Liver (tissue), 8 donors: ENCODE measurements at regions not wholly inside any gene's neighbourhood (a gene's known extent, or its start where the extent isn't known, plus 50 kb on each side); places are given as distances from the start of the nearest gene placed in this dataset.

ENCODE experiments used
- DNase-seq: peaks from one replicate; pipeline ENCODE4 v3.0.0-alpha.2; 2017; ENCODE audit warnings: low spot score
- H3K27ac ChIP-seq, 2 donors: one replicate each; pipeline ENCODE4 v1.7.0; 2013; ENCODE audit warnings: inconsistent platforms in 2 of 2, low read length in 2 of 2, control low read depth in 1 of 2, low read depth in 1 of 2, mild to moderate bottlenecking in 1 of 2
- H3K27me3 ChIP-seq, 4 donors: one replicate each; pipeline versions ENCODE4 v1.6.1 to v1.7.0; 2013; ENCODE audit warnings: low read length in 3 of 4, inconsistent platforms in 1 of 4, mild to moderate bottlenecking in 1 of 4, moderate library complexity in 1 of 4; ENCODE audit not compliant: control insufficient read depth in 4 of 4, insufficient read depth in 4 of 4
- H3K36me3 ChIP-seq, 4 donors: one replicate each; pipeline versions ENCODE4 v1.6.1 to v1.7.0; 2013; ENCODE audit warnings: low read length in 3 of 4, mild to moderate bottlenecking in 3 of 4, low read depth in 1 of 4, moderate library complexity in 1 of 4; ENCODE audit not compliant: control insufficient read depth in 4 of 4, insufficient read depth in 3 of 4
- H3K4me1 ChIP-seq, 4 donors: one replicate each; pipeline versions ENCODE4 v1.6.1 to v1.7.0; 2013; ENCODE audit warnings: low read length in 3 of 4, mild to moderate bottlenecking in 3 of 4, moderate library complexity in 1 of 4; ENCODE audit not compliant: control insufficient read depth in 4 of 4, insufficient read depth in 4 of 4
- H3K4me3 ChIP-seq, 3 donors: one replicate each; pipeline versions ENCODE4 v1.6.1 to v1.7.0; 2013; ENCODE audit warnings: low read length in 3 of 3, control low read depth in 1 of 3, low read depth in 1 of 3, mild to moderate bottlenecking in 1 of 3
- H3K9ac ChIP-seq, 2 donors: one replicate each; pipeline ENCODE4 v1.7.0; 2013; ENCODE audit warnings: low read length in 2 of 2, mild to moderate bottlenecking in 2 of 2, moderate library complexity in 2 of 2, control low read depth in 1 of 2, low read depth in 1 of 2
- H3K9me3 ChIP-seq, 4 donors: one replicate each; pipeline versions ENCODE4 v1.6.1 to v1.7.0; 2013; ENCODE audit warnings: low read length in 3 of 4; ENCODE audit not compliant: control insufficient read depth in 4 of 4
- CTCF ChIP-seq: fragments of 150-350 bp; IDR thresholded peaks from 2 replicates; pipeline ENCODE4 v1.5.1; 2017; ENCODE audit warnings: improper control_type of control experiment, low read depth, low read length; ENCODE audit not compliant: missing input control
- EGR1 ChIP-seq, 2 donors: IDR thresholded peaks; 2 replicates each; pipeline ENCODE4 v1.6.1; 2016 to 2018; ENCODE audit warnings: antibody characterized with exemption in 2 of 2, low read depth in 2 of 2
- FOXA1 ChIP-seq: IDR thresholded peaks from 2 replicates; pipeline ENCODE4 v1.6.1; 2016; ENCODE audit warnings: antibody characterized with exemption
- FOXA2 ChIP-seq: IDR thresholded peaks from 2 replicates; pipeline ENCODE4 v1.6.1; 2016; ENCODE audit warnings: antibody characterized with exemption
- GABPA ChIP-seq, 2 donors: IDR thresholded peaks in 1 of 2; conservative IDR thresholded peaks in 1 of 2; 2 replicates each; pipeline ENCODE4 v1.6.1; 2016; ENCODE audit warnings: antibody characterized with exemption in 2 of 2, mild to moderate bottlenecking in 1 of 2, moderate library complexity in 1 of 2
- HNF4A ChIP-seq, 2 donors: conservative IDR thresholded peaks; 2 replicates each; pipeline ENCODE4 v1.6.1; 2016; ENCODE audit warnings: antibody characterized with exemption in 2 of 2, mild to moderate bottlenecking in 2 of 2
- HNF4G ChIP-seq: IDR thresholded peaks from 2 replicates; pipeline ENCODE4 v1.6.1; 2016; ENCODE audit warnings: antibody characterized with exemption
- JUND ChIP-seq, 2 donors: IDR thresholded peaks; 2 replicates each; pipeline ENCODE4 v1.6.1; 2016; ENCODE audit warnings: antibody characterized with exemption in 2 of 2
- MAX ChIP-seq: IDR thresholded peaks from 2 replicates; pipeline ENCODE4 v1.6.1; 2016; ENCODE audit warnings: antibody characterized with exemption
- NR2F2 ChIP-seq: IDR thresholded peaks from 2 replicates; pipeline ENCODE4 v1.6.1; 2016; ENCODE audit warnings: antibody characterized with exemption
- RAD21 ChIP-seq, 2 donors: IDR thresholded peaks; 2 replicates each; pipeline ENCODE4 v1.6.1; 2016; ENCODE audit warnings: antibody characterized with exemption in 2 of 2, mild to moderate bottlenecking in 2 of 2
- RXRA ChIP-seq, 2 donors: IDR thresholded peaks; 2 replicates each; pipeline ENCODE4 v1.6.1; 2017 to 2018; ENCODE audit warnings: antibody characterized with exemption in 2 of 2, mild to moderate bottlenecking in 1 of 2
- SP1 ChIP-seq: IDR thresholded peaks from 2 replicates; pipeline ENCODE4 v1.6.1; 2018; ENCODE audit warnings: antibody characterized with exemption, mild to moderate bottlenecking
- TAF1 ChIP-seq: conservative IDR thresholded peaks from 2 replicates; pipeline ENCODE4 v1.6.1; 2016; ENCODE audit warnings: antibody characterized with exemption, mild to moderate bottlenecking
- WGBS: extraction: QIAGEN DNeasy Blood & Tissue Kit; methylation state at CpG from one replicate; pipeline ENCODE4 v1.1.7; 2013; 5-methylcytosine and 5-hydroxymethylcytosine counted together
- TF ChIP-seq, protein P1 (sequence below): IDR thresholded peaks from 2 replicates; pipeline ENCODE4 v1.6.1; 2016; ENCODE audit warnings: antibody characterized with exemption
- TF ChIP-seq, protein P2 (sequence below): IDR thresholded peaks from 2 replicates; pipeline ENCODE4 v1.6.1; 2016; ENCODE audit warnings: antibody characterized with exemption
- TF ChIP-seq, protein P3 (sequence below): IDR thresholded peaks from 2 replicates; pipeline ENCODE4 v1.6.1; 2016; ENCODE audit warnings: antibody characterized with exemption, mild to moderate bottlenecking
- donor health status: healthy.
- donor health status: healthy.
- donor health status: healthy.
- donor health status: healthy.
- donor health status: healthy.

GRCh38 chr18:78622907-78623541 is 356.6 kb upstream of the SALL3 start:
- WGBS: 70% methylated on average over 16 of the region's 16 CpGs
- no peak for DNase-seq
- Histone ChIP-seq H3K4me3 (no peak overlapping the region), H3K27me3 (peaks cover 0 to 6% (median 0%) of the 10 kb centered on the region in 4 donors), H3K9me3 (no peaks in the 10 kb centered on the region), H3K36me3 (no peaks in the 10 kb centered on the region), H3K9ac (no peak overlapping the region), H3K27ac (no peak overlapping the region), H3K4me1 (no peaks in the 10 kb centered on the region)
- TF ChIP-seq, protein P1, sequence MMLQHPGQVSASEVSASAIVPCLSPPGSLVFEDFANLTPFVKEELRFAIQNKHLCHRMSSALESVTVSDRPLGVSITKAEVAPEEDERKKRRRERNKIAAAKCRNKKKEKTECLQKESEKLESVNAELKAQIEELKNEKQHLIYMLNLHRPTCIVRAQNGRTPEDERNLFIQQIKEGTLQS: no peak
- TF ChIP-seq, protein P2, sequence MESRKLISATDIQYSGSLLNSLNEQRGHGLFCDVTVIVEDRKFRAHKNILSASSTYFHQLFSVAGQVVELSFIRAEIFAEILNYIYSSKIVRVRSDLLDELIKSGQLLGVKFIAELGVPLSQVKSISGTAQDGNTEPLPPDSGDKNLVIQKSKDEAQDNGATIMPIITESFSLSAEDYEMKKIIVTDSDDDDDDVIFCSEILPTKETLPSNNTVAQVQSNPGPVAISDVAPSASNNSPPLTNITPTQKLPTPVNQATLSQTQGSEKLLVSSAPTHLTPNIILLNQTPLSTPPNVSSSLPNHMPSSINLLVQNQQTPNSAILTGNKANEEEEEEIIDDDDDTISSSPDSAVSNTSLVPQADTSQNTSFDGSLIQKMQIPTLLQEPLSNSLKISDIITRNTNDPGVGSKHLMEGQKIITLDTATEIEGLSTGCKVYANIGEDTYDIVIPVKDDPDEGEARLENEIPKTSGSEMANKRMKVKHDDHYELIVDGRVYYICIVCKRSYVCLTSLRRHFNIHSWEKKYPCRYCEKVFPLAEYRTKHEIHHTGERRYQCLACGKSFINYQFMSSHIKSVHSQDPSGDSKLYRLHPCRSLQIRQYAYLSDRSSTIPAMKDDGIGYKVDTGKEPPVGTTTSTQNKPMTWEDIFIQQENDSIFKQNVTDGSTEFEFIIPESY: no peak
- TF ChIP-seq EGR1 (IDR thresholded peaks at IDR 0.05; ENCODE audit: low read depth in 2 of 2) (no peak), GABPA (IDR thresholded peaks at IDR 0.05 in 1 of 2, conservative IDR thresholded peaks at IDR 0.05 in 1 of 2) (no peak), MAX (no peak), TAF1 (no peak), SP1 (no peak), RXRA (IDR thresholded peaks at IDR 0.05) (no peak), HNF4A (conservative IDR thresholded peaks at IDR 0.05) (no peak), RAD21 (IDR thresholded peaks at IDR 0.05) (no peak), FOXA2 (no peak), HNF4G (no peak)

DNA sequence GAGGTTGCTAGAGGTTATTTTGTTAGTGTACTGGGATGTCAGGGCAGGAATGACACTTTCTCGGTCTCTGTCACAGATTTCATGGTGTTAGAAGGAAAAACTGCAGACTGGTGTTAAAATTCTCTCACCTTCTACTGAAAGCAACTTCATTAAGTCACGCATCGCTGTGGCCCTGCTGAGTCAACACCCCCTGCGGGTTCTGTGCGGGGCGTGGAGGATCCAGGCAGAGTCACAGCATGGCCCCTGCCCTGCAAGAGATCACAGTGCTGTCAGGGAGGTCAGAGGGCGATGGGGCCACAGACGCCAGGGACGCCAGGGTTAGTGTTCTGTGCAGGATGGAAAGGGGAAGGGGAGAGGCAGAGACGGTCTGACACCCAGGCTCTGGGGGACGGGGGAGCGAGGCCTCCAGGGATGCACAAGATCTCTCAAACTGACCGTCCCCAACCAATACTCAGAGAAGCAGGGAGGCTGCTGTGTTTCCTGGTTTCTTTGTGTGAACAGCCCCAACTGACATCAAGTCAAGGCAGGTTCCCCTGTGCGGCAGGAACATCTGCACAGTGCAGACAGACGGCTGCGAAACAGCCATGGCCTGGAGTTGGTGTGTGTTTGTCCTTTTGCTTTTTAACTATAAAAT is 354.9 kb upstream of the SALL3 start:
- WGBS: 32% methylated on average over 16 of the region's 16 CpGs
- no peak overlapping the region for H3K4me3 ChIP-seq
- TF ChIP-seq CTCF (no peak), NR2F2 (no peak), JUND (IDR thresholded peaks at IDR 0.05) (no peak), SP1 (no peak), HNF4G (no peak), EGR1 (IDR thresholded peaks at IDR 0.05; ENCODE audit: low read depth in 2 of 2) (no peak), MAX (no peak), HNF4A (conservative IDR thresholded peaks at IDR 0.05) (no peak), RAD21 (IDR thresholded peaks at IDR 0.05) (no peak), RXRA (IDR thresholded peaks at IDR 0.05) (no peak), TAF1 (no peak), GABPA (IDR thresholded peaks at IDR 0.05 in 1 of 2, conservative IDR thresholded peaks at IDR 0.05 in 1 of 2) (no peak), FOXA1 (no peak)
- TF ChIP-seq, protein P1: no peak
- TF ChIP-seq, protein P2: no peak
- TF ChIP-seq, protein P3, sequence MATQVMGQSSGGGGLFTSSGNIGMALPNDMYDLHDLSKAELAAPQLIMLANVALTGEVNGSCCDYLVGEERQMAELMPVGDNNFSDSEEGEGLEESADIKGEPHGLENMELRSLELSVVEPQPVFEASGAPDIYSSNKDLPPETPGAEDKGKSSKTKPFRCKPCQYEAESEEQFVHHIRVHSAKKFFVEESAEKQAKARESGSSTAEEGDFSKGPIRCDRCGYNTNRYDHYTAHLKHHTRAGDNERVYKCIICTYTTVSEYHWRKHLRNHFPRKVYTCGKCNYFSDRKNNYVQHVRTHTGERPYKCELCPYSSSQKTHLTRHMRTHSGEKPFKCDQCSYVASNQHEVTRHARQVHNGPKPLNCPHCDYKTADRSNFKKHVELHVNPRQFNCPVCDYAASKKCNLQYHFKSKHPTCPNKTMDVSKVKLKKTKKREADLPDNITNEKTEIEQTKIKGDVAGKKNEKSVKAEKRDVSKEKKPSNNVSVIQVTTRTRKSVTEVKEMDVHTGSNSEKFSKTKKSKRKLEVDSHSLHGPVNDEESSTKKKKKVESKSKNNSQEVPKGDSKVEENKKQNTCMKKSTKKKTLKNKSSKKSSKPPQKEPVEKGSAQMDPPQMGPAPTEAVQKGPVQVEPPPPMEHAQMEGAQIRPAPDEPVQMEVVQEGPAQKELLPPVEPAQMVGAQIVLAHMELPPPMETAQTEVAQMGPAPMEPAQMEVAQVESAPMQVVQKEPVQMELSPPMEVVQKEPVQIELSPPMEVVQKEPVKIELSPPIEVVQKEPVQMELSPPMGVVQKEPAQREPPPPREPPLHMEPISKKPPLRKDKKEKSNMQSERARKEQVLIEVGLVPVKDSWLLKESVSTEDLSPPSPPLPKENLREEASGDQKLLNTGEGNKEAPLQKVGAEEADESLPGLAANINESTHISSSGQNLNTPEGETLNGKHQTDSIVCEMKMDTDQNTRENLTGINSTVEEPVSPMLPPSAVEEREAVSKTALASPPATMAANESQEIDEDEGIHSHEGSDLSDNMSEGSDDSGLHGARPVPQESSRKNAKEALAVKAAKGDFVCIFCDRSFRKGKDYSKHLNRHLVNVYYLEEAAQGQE: no peak
- no peak overlapping the region for H3K27ac ChIP-seq
- H3K4me1 ChIP-seq: no peaks in the 10 kb centered on the region
- DNase-seq: no peak
- peaks cover 0 to 8% (median 0%) of the 10 kb centered on the region in 4 donors for H3K27me3 ChIP-seq
- H3K36me3 ChIP-seq: no peaks in the 10 kb centered on the region
- no peaks in the 10 kb centered on the region for H3K9me3 ChIP-seq
- H3K9ac ChIP-seq: no peak overlapping the region
